Liver (tissue), 8 donors: ENCODE measurements at regions not wholly inside any gene's neighbourhood (a gene's known extent, or its start where the extent isn't known, plus 50 kb on each side); places are given as distances from the start of the nearest gene placed in this dataset.

Experiments used
- DNase-seq: peaks from one replicate; pipeline ENCODE4 v3.0.0-alpha.2; 2017; ENCODE audit warnings: low spot score
- H3K27ac ChIP-seq, 2 donors: one replicate each; pipeline ENCODE4 v1.7.0; 2013; ENCODE audit warnings: inconsistent platforms in 2 of 2, low read length in 2 of 2, control low read depth in 1 of 2, low read depth in 1 of 2, mild to moderate bottlenecking in 1 of 2
- H3K27me3 ChIP-seq, 4 donors: one replicate each; pipeline versions ENCODE4 v1.6.1 to v1.7.0; 2013; ENCODE audit warnings: low read length in 3 of 4, inconsistent platforms in 1 of 4, mild to moderate bottlenecking in 1 of 4, moderate library complexity in 1 of 4; ENCODE audit not compliant: control insufficient read depth in 4 of 4, insufficient read depth in 4 of 4
- H3K36me3 ChIP-seq, 4 donors: one replicate each; pipeline versions ENCODE4 v1.6.1 to v1.7.0; 2013; ENCODE audit warnings: low read length in 3 of 4, mild to moderate bottlenecking in 3 of 4, low read depth in 1 of 4, moderate library complexity in 1 of 4; ENCODE audit not compliant: control insufficient read depth in 4 of 4, insufficient read depth in 3 of 4
- H3K4me1 ChIP-seq, 4 donors: one replicate each; pipeline versions ENCODE4 v1.6.1 to v1.7.0; 2013; ENCODE audit warnings: low read length in 3 of 4, mild to moderate bottlenecking in 3 of 4, moderate library complexity in 1 of 4; ENCODE audit not compliant: control insufficient read depth in 4 of 4, insufficient read depth in 4 of 4
- H3K4me3 ChIP-seq, 3 donors: one replicate each; pipeline versions ENCODE4 v1.6.1 to v1.7.0; 2013; ENCODE audit warnings: low read length in 3 of 3, control low read depth in 1 of 3, low read depth in 1 of 3, mild to moderate bottlenecking in 1 of 3
- H3K9ac ChIP-seq, 2 donors: one replicate each; pipeline ENCODE4 v1.7.0; 2013; ENCODE audit warnings: low read length in 2 of 2, mild to moderate bottlenecking in 2 of 2, moderate library complexity in 2 of 2, control low read depth in 1 of 2, low read depth in 1 of 2
- H3K9me3 ChIP-seq, 4 donors: one replicate each; pipeline versions ENCODE4 v1.6.1 to v1.7.0; 2013; ENCODE audit warnings: low read length in 3 of 4; ENCODE audit not compliant: control insufficient read depth in 4 of 4
- EGR1 ChIP-seq, 2 donors: IDR thresholded peaks; 2 replicates each; pipeline ENCODE4 v1.6.1; 2016 to 2018; ENCODE audit warnings: antibody characterized with exemption in 2 of 2, low read depth in 2 of 2
- FOXA1 ChIP-seq: IDR thresholded peaks from 2 replicates; pipeline ENCODE4 v1.6.1; 2016; ENCODE audit warnings: antibody characterized with exemption
- FOXA2 ChIP-seq: IDR thresholded peaks from 2 replicates; pipeline ENCODE4 v1.6.1; 2016; ENCODE audit warnings: antibody characterized with exemption
- GABPA ChIP-seq, 2 donors: IDR thresholded peaks in 1 of 2; conservative IDR thresholded peaks in 1 of 2; 2 replicates each; pipeline ENCODE4 v1.6.1; 2016; ENCODE audit warnings: antibody characterized with exemption in 2 of 2, mild to moderate bottlenecking in 1 of 2, moderate library complexity in 1 of 2
- HNF4G ChIP-seq: IDR thresholded peaks from 2 replicates; pipeline ENCODE4 v1.6.1; 2016; ENCODE audit warnings: antibody characterized with exemption
- JUND ChIP-seq, 2 donors: IDR thresholded peaks; 2 replicates each; pipeline ENCODE4 v1.6.1; 2016; ENCODE audit warnings: antibody characterized with exemption in 2 of 2
- RAD21 ChIP-seq, 2 donors: IDR thresholded peaks; 2 replicates each; pipeline ENCODE4 v1.6.1; 2016; ENCODE audit warnings: antibody characterized with exemption in 2 of 2, mild to moderate bottlenecking in 2 of 2
- RXRA ChIP-seq, 2 donors: IDR thresholded peaks; 2 replicates each; pipeline ENCODE4 v1.6.1; 2017 to 2018; ENCODE audit warnings: antibody characterized with exemption in 2 of 2, mild to moderate bottlenecking in 1 of 2
- SP1 ChIP-seq: IDR thresholded peaks from 2 replicates; pipeline ENCODE4 v1.6.1; 2018; ENCODE audit warnings: antibody characterized with exemption, mild to moderate bottlenecking
- YY1 ChIP-seq: IDR thresholded peaks from 2 replicates; pipeline ENCODE4 v1.6.1; 2016; ENCODE audit warnings: antibody characterized with exemption, mild to moderate bottlenecking
- WGBS: extraction: QIAGEN DNeasy Blood & Tissue Kit; methylation state at CpG from one replicate; pipeline ENCODE4 v1.1.7; 2013; 5-methylcytosine and 5-hydroxymethylcytosine counted together
- TF ChIP-seq, protein P1 (sequence below): IDR thresholded peaks from 2 replicates; pipeline ENCODE4 v1.6.1; 2016; ENCODE audit warnings: antibody characterized with exemption
- TF ChIP-seq, protein P2 (sequence below): fragments of 150-350 bp; IDR thresholded peaks from 2 replicates; pipeline ENCODE4 v1.5.1; 2017; ENCODE audit warnings: improper control_type of control experiment, low read depth, low read length; ENCODE audit not compliant: missing input control
- TF ChIP-seq, protein P3 (sequence below): IDR thresholded peaks from 2 replicates; pipeline ENCODE4 v1.6.1; 2016; ENCODE audit warnings: antibody characterized with exemption, mild to moderate bottlenecking
- TF ChIP-seq, protein P4 (sequence below): IDR thresholded peaks from 2 replicates; pipeline ENCODE4 v1.6.1; 2016; ENCODE audit warnings: antibody characterized with exemption
- TF ChIP-seq, protein P5 (sequence below): IDR thresholded peaks from 2 replicates; pipeline ENCODE4 v1.6.1; 2016; ENCODE audit warnings: antibody characterized with exemption
- donor health status: healthy.
- donor health status: healthy.
- donor health status: healthy.
- donor health status: healthy.
- donor health status: healthy.

DNA sequence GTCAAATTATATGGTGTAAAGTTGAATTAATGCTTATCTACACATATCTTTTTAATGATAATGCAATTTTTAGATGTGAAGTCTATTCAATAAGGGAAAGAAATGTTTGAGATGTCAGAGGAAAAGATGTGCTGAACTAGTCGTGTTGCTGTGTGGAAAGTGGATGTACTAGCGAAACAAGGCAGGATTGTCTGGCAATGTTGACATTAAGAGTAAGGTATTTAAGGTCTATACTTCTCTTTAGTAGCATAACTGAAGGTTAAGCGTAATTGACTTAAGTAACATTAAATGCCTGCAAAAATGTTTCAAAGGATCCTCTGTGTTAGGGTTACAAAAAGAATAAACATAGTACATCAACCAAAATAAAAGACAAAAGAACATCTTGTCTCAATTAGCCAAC is 787.3 kb upstream of the KLHL1 start (continued):
- TF ChIP-seq, protein P1, sequence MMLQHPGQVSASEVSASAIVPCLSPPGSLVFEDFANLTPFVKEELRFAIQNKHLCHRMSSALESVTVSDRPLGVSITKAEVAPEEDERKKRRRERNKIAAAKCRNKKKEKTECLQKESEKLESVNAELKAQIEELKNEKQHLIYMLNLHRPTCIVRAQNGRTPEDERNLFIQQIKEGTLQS: no peak
- TF ChIP-seq FOXA1 (no peak), RXRA (IDR thresholded peaks at IDR 0.05) (no peak), HNF4G (no peak), FOXA2 (no peak)

DNA sequence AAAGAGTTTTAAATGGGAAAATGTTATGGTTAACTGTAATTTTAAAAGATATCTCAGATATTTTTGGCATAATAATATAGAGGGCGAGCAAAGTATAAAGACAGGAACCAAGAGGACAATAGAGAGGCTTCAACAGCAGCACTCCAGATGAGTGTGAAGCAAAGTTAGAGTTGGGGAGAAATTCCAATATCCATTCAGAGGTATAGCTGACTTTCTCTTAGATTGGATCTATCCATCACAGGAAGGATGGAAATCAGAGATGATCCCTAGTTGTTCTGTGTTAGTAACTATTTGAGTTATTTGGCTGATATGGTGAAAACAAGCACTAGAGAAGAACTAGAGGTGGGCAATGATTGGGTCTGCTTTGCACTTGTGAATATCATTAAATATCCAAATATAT is 786.0 kb upstream of the KLHL1 start:
- H3K27me3 ChIP-seq: no peaks in the 10 kb centered on the region
- H3K4me1 ChIP-seq: peaks cover 0 to 3% (median 0%) of the 10 kb centered on the region in 4 donors
- TF ChIP-seq, protein P2, sequence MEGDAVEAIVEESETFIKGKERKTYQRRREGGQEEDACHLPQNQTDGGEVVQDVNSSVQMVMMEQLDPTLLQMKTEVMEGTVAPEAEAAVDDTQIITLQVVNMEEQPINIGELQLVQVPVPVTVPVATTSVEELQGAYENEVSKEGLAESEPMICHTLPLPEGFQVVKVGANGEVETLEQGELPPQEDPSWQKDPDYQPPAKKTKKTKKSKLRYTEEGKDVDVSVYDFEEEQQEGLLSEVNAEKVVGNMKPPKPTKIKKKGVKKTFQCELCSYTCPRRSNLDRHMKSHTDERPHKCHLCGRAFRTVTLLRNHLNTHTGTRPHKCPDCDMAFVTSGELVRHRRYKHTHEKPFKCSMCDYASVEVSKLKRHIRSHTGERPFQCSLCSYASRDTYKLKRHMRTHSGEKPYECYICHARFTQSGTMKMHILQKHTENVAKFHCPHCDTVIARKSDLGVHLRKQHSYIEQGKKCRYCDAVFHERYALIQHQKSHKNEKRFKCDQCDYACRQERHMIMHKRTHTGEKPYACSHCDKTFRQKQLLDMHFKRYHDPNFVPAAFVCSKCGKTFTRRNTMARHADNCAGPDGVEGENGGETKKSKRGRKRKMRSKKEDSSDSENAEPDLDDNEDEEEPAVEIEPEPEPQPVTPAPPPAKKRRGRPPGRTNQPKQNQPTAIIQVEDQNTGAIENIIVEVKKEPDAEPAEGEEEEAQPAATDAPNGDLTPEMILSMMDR: no peak
- TF ChIP-seq, protein P3, sequence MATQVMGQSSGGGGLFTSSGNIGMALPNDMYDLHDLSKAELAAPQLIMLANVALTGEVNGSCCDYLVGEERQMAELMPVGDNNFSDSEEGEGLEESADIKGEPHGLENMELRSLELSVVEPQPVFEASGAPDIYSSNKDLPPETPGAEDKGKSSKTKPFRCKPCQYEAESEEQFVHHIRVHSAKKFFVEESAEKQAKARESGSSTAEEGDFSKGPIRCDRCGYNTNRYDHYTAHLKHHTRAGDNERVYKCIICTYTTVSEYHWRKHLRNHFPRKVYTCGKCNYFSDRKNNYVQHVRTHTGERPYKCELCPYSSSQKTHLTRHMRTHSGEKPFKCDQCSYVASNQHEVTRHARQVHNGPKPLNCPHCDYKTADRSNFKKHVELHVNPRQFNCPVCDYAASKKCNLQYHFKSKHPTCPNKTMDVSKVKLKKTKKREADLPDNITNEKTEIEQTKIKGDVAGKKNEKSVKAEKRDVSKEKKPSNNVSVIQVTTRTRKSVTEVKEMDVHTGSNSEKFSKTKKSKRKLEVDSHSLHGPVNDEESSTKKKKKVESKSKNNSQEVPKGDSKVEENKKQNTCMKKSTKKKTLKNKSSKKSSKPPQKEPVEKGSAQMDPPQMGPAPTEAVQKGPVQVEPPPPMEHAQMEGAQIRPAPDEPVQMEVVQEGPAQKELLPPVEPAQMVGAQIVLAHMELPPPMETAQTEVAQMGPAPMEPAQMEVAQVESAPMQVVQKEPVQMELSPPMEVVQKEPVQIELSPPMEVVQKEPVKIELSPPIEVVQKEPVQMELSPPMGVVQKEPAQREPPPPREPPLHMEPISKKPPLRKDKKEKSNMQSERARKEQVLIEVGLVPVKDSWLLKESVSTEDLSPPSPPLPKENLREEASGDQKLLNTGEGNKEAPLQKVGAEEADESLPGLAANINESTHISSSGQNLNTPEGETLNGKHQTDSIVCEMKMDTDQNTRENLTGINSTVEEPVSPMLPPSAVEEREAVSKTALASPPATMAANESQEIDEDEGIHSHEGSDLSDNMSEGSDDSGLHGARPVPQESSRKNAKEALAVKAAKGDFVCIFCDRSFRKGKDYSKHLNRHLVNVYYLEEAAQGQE: no peak
- TF ChIP-seq FOXA1 (no peak), JUND (IDR thresholded peaks at IDR 0.05) (no peak), RAD21 (IDR thresholded peaks at IDR 0.05) (no peak), SP1 (no peak), HNF4G (no peak), EGR1 (IDR thresholded peaks at IDR 0.05; ENCODE audit: low read depth in 2 of 2) (no peak), GABPA (IDR thresholded peaks at IDR 0.05 in 1 of 2, conservative IDR thresholded peaks at IDR 0.05 in 1 of 2) (no peak), YY1 (no peak)
- TF ChIP-seq, protein P4, sequence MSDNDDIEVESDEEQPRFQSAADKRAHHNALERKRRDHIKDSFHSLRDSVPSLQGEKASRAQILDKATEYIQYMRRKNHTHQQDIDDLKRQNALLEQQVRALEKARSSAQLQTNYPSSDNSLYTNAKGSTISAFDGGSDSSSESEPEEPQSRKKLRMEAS: no peak
- TF ChIP-seq, protein P5, sequence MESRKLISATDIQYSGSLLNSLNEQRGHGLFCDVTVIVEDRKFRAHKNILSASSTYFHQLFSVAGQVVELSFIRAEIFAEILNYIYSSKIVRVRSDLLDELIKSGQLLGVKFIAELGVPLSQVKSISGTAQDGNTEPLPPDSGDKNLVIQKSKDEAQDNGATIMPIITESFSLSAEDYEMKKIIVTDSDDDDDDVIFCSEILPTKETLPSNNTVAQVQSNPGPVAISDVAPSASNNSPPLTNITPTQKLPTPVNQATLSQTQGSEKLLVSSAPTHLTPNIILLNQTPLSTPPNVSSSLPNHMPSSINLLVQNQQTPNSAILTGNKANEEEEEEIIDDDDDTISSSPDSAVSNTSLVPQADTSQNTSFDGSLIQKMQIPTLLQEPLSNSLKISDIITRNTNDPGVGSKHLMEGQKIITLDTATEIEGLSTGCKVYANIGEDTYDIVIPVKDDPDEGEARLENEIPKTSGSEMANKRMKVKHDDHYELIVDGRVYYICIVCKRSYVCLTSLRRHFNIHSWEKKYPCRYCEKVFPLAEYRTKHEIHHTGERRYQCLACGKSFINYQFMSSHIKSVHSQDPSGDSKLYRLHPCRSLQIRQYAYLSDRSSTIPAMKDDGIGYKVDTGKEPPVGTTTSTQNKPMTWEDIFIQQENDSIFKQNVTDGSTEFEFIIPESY: no peak
- TF ChIP-seq, protein P1: no peak
- no peak overlapping the region for H3K27ac ChIP-seq
- no peak overlapping the region for H3K9ac ChIP-seq
- no peaks in the 10 kb centered on the region for H3K36me3 ChIP-seq
- H3K4me3 ChIP-seq: no peak overlapping the region
- WGBS: 86% methylated on average over 1 of the region's 1 CpG
- no peak for DNase-seq
- H3K9me3 ChIP-seq: no peaks in the 10 kb centered on the region
